GM19324 (cell line): ENCODE measurements at regions not wholly inside any gene's neighbourhood (a gene's known extent, or its start where the extent isn't known, plus 50 kb on each side); places are given as distances from the start of the nearest gene placed in this dataset.
"Not testable (repeated sequence)": the region's sequence is repeated elsewhere in the genome, so short reads cannot be mapped to it uniquely, and the experiment has no call there.

Experiments
- ATAC-seq: cut with Tn5 transposase; IDR thresholded peaks from one replicate; pipeline ENCODE4 v1.9.1; 2021; ENCODE audit warnings: mild to moderate bottlenecking, moderate library complexity; ENCODE audit not compliant: unreplicated experiment, low FRiP score

DNA sequence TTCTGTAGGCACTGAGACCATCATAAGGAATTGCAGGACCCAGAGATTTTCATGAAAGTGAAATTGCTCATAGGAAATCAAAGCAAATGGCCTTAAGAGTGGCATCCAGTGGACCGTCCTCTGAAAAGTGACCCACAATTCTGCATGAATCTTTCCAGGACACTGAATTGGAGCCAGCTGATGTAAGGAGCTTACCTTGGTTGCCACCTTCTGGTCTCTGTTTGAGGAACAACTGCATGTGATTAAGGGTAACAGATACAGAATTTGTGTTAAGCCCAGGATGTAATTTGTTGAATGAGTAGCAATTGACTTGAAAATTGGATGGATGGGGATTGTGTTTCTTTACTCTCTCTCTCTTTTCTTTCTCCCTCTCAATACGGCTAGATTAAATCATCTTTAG, 49.9 kb upstream of the GAS1 start:
- ATAC-seq: no peak

- no peak for ATAC-seq
Measured at GRCh38 chr9:86997951-86998350, 50.6 kb upstream of the GAS1 start.

DNA sequence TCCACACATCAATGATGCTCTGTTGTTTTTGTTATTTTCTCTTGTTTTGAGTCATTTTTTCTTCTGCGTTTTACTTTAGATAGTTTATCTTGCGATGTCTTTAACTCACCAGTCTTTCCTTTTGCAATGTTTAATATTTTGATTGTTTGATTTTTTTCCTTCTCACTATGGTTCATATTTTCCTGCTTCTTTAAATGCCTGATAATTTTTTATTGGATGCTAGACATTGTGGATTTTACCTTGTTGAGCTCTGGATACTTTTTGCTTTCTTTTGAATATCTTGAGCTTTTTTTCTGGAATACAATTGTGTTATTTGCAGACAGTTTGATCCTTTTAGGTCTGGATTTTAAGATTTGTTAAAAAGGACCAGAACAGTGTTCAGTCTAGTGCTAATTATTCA, 55.2 kb upstream of the GAS1 start:
- ATAC-seq: no peak

GRCh38 chr9:87004016-87004415, 56.7 kb upstream of the GAS1 start:
- no peak for ATAC-seq

DNA sequence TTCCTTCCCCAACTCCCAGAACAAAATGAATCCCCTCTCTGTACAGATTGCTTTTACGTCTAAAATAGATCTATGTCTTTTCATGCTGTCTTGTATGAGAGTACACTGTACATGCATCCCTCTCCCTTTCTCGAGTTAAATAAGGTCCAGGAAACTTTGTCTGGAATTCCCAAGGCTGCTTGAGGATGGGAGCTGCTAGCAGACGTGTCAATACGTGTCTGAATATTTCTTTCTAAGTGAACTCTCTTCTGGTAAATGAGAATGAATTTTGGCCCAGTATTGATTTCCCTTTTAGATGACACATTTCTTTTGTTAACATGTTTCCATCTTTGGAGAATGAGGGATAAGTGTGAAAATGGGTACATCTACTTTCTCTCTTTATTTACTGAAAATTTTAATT, 59.6 kb upstream of the GAS1 start:
- no peak for ATAC-seq

GRCh38 chr9:87007711-87008366, 60.5 kb upstream of the GAS1 start:
- ATAC-seq: no peak

DNA sequence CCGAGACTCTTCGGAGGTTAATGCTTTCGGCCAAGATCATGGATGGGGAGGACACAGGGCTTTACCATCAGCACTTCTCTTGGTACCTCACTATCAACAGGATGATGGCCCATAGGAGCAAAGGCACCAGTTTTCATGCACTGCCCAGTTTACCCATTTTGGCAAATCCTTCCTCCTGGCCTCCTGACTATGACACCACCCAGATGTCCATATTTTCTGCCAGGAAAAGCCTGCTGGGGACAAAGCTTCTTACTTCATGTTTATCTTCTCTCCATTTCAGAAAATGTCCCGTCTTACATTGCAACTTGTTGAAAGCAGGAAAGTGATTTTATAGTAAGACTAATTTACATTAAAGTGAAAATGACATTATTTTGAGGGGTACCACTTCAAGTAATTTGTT, 61.4 kb upstream of the GAS1 start:
- no peak for ATAC-seq

DNA sequence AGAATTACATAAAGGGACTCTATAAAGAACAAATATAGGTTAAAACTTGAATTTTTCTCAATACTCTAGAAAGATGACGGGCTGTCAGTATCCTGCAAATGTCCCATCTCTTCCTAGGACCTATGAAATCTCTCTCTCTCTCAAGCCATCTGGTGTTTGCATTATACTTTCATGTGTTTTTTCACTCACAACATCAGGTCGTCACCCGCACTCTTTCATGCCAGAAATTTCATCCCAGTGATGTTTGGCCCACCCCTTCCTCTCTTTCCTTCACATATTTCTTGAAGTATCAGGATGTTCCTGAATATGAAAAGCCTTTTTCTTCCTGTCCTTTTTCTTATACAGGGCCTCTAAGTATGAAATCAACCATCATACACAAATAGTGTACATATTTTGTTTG, 63.3 kb upstream of the GAS1 start:
- ATAC-seq: no peak

- no peak for ATAC-seq
Measured at GRCh38 chr9:87011551-87011950, 64.2 kb upstream of the GAS1 start.

DNA sequence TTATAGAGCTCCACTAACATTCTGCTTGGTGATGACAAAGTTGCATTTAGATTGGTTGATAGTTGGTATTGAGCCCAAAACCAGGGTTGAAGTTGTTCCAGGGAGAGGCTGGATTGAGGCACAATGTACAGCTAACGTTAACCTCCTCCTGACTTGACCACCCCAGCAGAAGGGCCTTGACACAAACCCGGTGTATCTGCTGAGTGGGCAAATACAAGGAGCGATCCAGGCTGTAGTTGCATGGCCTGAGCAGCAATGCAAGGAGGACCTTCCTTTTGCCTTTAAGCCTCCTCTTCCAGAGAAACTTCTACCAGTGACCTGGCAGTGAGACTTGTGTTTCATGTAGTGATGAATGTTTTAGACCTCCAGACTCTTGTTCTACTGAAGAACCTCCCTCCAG, 66.2 kb upstream of the GAS1 start:
- ATAC-seq: no peak

DNA sequence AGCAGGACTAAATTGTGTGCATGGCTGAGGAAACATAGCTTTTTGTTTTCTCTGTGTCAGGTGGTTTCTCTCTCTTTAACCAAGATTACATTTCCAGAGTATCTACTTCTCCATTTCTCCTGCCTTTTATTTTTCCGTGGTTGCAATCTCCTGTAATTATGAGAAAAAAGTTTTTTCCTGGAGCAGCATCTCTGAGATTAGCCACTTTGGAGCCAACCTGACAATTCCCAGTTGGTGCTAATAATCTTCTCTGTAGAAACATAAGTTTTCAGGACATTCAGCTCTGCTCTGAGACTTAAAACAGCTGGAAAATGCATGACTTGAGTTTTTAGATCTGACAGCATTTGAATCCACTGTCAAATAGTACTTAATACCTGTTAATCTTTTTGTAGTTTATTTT, 67.1 kb upstream of the GAS1 start:
- no peak for ATAC-seq

DNA sequence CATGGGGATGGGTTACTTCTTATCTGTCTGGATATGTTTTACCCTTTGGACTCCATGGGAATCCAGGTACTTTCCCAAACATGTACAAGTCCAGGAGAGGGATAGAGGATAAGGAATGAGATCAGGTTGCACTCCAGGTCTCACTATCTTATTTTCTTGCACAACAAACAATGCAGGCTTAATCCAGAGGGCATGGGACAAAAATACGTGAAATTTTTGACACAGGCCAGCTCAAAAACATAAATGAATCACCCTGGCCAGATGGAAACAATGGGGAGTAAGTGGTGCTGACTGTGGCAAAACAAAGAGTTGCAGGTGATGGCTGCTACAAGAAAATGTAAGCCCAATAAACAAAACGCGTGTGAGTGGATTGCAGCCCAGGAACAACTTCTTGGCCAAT, 69.4 kb upstream of the GAS1 start:
- ATAC-seq: no peak

DNA sequence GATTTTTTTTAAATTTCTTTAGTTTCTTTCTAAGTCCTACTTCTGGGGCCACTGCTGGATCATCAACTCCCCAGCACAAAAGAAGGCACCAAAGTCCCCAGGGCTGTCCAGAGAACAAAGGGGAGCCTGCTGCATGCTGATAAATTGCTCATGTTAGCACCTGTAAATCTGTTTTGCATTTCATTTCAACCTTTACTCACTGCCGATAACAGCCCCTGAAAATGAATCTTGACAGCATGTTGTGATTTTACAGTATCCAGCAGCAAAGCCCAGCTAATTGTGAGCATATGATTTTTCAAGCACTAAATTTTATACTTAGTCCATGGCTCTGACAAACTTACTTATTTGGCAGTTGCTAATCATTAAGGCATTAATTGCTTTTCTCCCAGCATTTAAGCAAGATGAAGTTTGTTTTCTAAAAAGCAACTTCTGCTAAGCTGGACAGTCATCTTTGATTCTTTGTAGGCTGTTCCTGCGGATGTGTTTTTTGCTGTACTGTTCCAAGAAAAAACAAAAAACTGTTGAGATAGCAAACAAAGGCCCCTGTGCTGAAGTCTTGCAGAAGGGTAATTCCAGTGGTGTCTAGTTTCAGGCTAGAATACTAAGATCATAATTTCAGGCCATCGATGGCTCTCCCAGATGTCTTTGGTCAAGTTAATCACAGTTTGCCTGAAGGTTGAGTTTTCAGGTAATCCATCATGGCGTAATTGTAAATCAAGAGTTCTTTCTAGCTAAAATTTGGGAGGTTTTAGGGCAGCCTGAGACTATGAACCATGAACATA, 73.1 kb upstream of the GAS1 start:
- ATAC-seq: no peak

DNA sequence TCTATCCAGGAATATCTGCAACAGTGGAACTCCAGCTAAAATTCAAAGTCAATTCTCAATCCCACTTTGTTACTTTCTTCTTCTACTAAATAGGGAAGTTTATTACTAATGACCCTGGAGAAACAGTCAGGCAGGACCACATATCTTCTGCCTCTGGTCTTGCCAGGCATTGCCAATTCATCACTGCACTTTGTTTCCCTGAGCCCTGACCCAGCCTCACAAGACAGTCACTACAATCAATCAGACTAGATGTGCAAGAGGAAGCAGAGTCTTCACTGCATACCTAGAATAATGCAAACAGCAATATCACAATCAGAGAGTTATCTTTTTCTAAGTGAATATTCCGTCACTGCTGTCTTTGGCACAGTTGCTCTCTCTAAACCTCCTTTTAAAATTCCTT, 74.9 kb upstream of the GAS1 start:
- no peak for ATAC-seq

DNA sequence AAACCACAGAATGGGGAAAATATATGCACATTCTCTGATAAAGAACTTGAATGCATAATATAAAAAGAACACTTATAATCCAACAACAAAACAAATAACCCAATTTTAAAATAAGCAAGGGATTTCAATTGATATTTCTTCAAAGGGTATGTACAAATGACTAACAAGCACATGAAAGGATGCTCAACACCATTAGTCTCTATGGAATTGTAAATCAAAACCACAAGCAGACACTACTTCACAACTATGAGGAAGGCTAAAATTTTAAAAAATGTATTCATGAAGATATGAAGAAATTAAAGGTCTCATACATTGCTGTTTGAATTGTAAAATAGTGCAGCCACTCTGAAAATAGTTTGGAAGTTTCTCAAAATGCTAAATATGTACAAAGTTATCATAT, 78.9 kb upstream of the GAS1 start:
- ATAC-seq: no peak

GRCh38 chr9:87028836-87029235, 81.5 kb upstream of the GAS1 start:
- ATAC-seq: not testable (repeated sequence)

GRCh38 chr9:87029905-87030304, 82.6 kb upstream of the GAS1 start:
- ATAC-seq: no peak

DNA sequence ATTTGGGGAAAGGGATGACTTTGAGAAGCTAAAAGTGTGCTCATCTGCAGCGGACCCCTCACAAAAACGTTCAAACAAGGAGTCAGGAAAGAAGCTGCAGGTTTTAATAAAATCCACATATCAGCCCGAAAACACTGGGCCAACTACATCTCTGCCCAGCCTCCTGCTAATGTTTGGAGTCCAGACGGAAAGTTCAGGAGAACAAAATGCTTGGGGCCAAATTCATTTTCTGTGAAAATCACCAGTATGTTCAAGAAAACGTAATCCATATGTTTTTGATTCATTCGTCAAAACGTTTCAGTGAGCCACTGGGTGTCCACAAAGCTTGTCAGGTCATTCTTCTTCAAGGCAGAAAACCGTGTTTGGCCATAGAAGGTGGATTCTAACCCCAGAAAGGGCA, 87.5 kb upstream of the GAS1 start:
- no peak for ATAC-seq

GRCh38 chr9:87035879-87036278, 88.6 kb upstream of the GAS1 start:
- ATAC-seq: no peak

GRCh38 chr9:87036506-87036905, 89.2 kb upstream of the GAS1 start:
- no peak for ATAC-seq

GRCh38 chr9:87039809-87040392, 92.6 kb upstream of the GAS1 start:
- no peak for ATAC-seq

- ATAC-seq: no peak
Measured at GRCh38 chr9:87040410-87041009, 93.2 kb upstream of the GAS1 start.
